ENCODE measurements at regions not wholly inside any gene's neighbourhood (a gene's known extent, or its start where the extent isn't known, plus 50 kb on each side); places are given as distances from the start of the nearest gene placed in this dataset.

DNA sequence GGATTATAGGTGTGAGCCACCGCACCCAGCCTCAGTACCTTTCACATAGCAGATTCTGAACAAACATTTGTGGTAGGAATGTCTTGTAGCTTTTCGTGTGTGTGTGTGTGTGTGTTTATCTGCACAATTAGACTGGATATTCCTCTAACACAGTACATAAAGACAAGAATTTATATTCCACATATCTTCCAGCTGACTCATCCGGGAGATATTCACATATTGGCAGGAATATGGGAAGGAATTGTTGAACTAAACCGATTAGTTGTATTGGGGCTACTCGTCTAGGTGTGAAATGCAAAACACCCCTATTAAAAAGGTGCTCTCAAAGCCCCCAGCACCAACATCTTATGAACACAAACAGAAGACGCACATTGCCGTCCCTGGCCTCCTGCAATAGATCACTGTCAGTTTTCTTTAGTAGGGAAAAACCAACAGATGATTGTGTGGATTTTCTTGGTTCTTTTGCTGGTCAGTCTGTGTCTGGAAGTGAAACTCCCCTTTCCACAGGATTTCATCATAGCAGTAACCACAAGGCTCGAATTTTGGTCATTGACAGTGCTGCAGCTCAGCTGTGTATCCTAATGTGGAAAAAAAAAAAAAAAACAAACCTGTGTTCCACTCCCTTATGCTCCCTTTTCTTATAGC, 208.5 kb upstream of the ACVR2A start:
- no peak overlapping the region for H3K4me2 ChIP-seq (ENCODE audit: insufficient read depth, insufficient read length, low read length)
- no CpG with 5 or more reads among the region's 8 CpGs for WGBS (ENCODE audit: extremely low coverage, insufficient read length, low lambda C conversion rate)
- no peaks in the 10 kb centered on the region for H3K27me3 ChIP-seq (ENCODE audit: insufficient read depth, low read length)

More for the DNA sequence above, 208.5 kb upstream of the ACVR2A start:
- no peak overlapping the region for H3T11ph ChIP-seq (ENCODE audit: low read length)
- H4K5ac ChIP-seq (ENCODE audit: insufficient read length, low read depth, low read length): no peak overlapping the region
- Mint-ChIP-seq H3K4me1 (peaks cover 3% of the 10 kb centered on the region in 2 experiments; a peak in 3 of 4 replicates), H3K27me3 (ENCODE audit: low read depth) (no peaks in the 10 kb centered on the region), H3K27ac (no peak overlapping the region), H3K36me3 (ENCODE audit: insufficient read depth in 1 of 3, low read depth in 3 of 3) (no peaks in the 10 kb centered on the region), H3K4me3 (no peak overlapping the region), H3K9me3 (no peaks in the 10 kb centered on the region; a peak in 1 of 5 replicates)
- H3K23me2 ChIP-seq (ENCODE audit: insufficient read length, low read depth, low read length, poor library complexity, severe bottlenecking): no peaks in the 10 kb centered on the region
- no peak overlapping the region for H3K56ac ChIP-seq (ENCODE audit: insufficient read length, low read depth, low read length)
- H2BK5ac ChIP-seq (ENCODE audit: insufficient read length, low read length): no peak overlapping the region
- H3K27ac ChIP-seq (ENCODE audit: insufficient read length, low read depth, low read length): no peak overlapping the region
- H3K9ac ChIP-seq (ENCODE audit: extremely low read depth, insufficient read length, low read length): no peak overlapping the region
- no peak overlapping the region for H2AFZ ChIP-seq (ENCODE audit: low read length)
- no peak overlapping the region for H3K14ac ChIP-seq (ENCODE audit: insufficient read depth, low read length)
- H3K4me1 ChIP-seq (ENCODE audit: insufficient read depth, low read length): no peaks in the 10 kb centered on the region; the same call in 1 of the 2 replicates
- H3K4ac ChIP-seq (ENCODE audit: low read depth, low read length): no peak overlapping the region
- no peaks in the 10 kb centered on the region for H3K79me1 ChIP-seq (ENCODE audit: insufficient read depth, low read depth, low read length, poor library complexity, severe bottlenecking)
- no peak overlapping the region for H2BK12ac ChIP-seq (ENCODE audit: insufficient read length, low read depth, low read length)
- H3K79me2 ChIP-seq (ENCODE audit: insufficient read depth, low read length): no peaks in the 10 kb centered on the region
- no peak overlapping the region for H4K8ac ChIP-seq (replicated peaks; ENCODE audit: insufficient read length, low read depth, low read length)
- no peak overlapping the region for H3K18ac ChIP-seq (ENCODE audit: insufficient read length, low read depth, low read length)
- no peak overlapping the region for H2BK20ac ChIP-seq (ENCODE audit: low read depth, low read length, poor library complexity, severe bottlenecking)
- H3K23ac ChIP-seq (ENCODE audit: insufficient read length, low read depth, low read length): no peak overlapping the region
- H4K91ac ChIP-seq (ENCODE audit: insufficient read length, low read depth, low read length): no peak overlapping the region
- TF ChIP-seq, protein P1, sequence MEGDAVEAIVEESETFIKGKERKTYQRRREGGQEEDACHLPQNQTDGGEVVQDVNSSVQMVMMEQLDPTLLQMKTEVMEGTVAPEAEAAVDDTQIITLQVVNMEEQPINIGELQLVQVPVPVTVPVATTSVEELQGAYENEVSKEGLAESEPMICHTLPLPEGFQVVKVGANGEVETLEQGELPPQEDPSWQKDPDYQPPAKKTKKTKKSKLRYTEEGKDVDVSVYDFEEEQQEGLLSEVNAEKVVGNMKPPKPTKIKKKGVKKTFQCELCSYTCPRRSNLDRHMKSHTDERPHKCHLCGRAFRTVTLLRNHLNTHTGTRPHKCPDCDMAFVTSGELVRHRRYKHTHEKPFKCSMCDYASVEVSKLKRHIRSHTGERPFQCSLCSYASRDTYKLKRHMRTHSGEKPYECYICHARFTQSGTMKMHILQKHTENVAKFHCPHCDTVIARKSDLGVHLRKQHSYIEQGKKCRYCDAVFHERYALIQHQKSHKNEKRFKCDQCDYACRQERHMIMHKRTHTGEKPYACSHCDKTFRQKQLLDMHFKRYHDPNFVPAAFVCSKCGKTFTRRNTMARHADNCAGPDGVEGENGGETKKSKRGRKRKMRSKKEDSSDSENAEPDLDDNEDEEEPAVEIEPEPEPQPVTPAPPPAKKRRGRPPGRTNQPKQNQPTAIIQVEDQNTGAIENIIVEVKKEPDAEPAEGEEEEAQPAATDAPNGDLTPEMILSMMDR (conservative IDR thresholded peaks at IDR 0.05): no peak
- no peaks in the 10 kb centered on the region for H4K20me1 ChIP-seq (ENCODE audit: control insufficient read depth, insufficient read depth, insufficient read length)
- DNase-seq: no peak
- H2AK5ac ChIP-seq (ENCODE audit: insufficient read length, low read length): no peak overlapping the region
- H2BK15ac ChIP-seq (ENCODE audit: low read depth, low read length): no peak overlapping the region
- no peaks in the 10 kb centered on the region for H3K9me3 ChIP-seq (ENCODE audit: control insufficient read depth, low read depth, low read length)
- no peak overlapping the region for H2BK120ac ChIP-seq (ENCODE audit: low read depth, low read length, poor library complexity, severe bottlenecking)
